Right lobe of liver (tissue), 4 donors: ENCODE measurements at regions not wholly inside any gene's neighbourhood (a gene's known extent, or its start where the extent isn't known, plus 50 kb on each side); places are given as distances from the start of the nearest gene placed in this dataset.

Experiments
- POLR2A ChIP-seq: fragments of 450-650 bp; IDR thresholded peaks from one replicate; pipeline ENCODE4 v1.6.1; 2017; ENCODE audit warnings: antibody characterized with exemption, mild to moderate bottlenecking
- TF ChIP-seq, protein P1 (sequence below), 4 donors: fragments of 200-600 bp in 3 of 4; fragments of 450-650 bp in 1 of 4; IDR thresholded peaks; one replicate each; pipeline versions ENCODE4 v1.5.1 to v1.8.0; 2016 to 2022; ENCODE audit warnings: antibody characterized with exemption in 4 of 4, mild to moderate bottlenecking in 2 of 4
- donor health status: DM: no; HTN: no; CAD: no.
- donor health status: DM: no; HTN: no; CAD: no.
- donor health status: DM: no; HTN: yes; CAD: no.

DNA sequence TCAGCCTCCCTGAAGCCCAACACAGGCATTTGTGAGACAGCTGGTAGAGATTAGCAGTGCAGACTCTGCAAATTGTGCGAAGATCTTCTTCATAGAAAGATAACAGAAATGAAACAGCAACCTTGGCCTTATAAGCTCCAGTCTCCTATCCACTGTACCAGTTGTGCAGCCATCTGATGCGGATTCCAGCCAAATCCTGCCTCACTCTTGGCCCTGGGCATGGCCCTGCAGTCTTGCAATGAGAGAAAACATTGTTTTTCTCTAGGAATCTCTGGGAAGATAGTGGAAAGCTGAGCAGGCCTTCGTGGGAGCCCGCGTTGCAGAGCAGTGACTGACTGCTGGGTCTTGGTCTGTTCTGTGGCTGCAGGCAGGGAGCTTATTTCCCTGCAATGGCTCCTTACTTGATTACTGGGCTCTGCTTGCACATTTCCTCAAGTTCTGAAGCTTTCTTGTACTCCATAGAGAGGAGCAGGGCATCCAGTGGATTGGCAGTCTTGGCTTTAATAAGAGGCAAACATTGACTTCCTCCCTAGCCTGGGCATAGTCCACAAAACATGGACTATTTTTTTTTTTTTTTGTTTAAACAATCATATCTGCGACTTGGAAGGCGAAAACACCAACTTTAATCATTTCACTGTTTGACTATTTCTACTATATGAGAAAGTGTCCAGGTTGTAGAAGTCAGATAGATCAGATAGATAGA, 193.0 kb downstream of the ACTR3 start:
- TF ChIP-seq POLR2A: no peak
- TF ChIP-seq, protein P1, sequence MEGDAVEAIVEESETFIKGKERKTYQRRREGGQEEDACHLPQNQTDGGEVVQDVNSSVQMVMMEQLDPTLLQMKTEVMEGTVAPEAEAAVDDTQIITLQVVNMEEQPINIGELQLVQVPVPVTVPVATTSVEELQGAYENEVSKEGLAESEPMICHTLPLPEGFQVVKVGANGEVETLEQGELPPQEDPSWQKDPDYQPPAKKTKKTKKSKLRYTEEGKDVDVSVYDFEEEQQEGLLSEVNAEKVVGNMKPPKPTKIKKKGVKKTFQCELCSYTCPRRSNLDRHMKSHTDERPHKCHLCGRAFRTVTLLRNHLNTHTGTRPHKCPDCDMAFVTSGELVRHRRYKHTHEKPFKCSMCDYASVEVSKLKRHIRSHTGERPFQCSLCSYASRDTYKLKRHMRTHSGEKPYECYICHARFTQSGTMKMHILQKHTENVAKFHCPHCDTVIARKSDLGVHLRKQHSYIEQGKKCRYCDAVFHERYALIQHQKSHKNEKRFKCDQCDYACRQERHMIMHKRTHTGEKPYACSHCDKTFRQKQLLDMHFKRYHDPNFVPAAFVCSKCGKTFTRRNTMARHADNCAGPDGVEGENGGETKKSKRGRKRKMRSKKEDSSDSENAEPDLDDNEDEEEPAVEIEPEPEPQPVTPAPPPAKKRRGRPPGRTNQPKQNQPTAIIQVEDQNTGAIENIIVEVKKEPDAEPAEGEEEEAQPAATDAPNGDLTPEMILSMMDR (IDR thresholded peaks at IDR 0.05): no peak
